ENCODE measurements at regions not wholly inside any gene's neighbourhood (a gene's known extent, or its start where the extent isn't known, plus 50 kb on each side); places are given as distances from the start of the nearest gene placed in this dataset.
"Not testable (repeated sequence)": the region's sequence is repeated elsewhere in the genome, so short reads cannot be mapped to it uniquely, and the experiment has no call there.

DNA sequence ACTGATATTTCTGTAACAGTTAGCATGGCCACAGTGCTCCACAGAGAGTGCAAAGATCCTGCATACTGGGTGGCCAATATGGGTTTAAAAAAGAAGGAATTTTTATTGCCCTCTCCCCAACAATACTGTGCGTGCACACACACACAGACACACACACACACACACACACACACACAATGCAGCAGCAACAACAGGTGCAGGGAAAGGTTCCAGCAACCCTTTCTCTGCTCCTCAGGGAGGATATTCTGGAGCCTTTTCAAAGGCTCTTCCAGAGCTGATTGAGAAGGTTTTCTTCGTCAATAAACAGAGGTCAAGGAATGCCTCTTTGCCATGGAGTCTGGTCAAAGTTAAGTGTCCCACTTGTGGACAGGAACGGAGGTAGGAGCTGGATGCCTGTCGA lies 84.8 kb upstream of the ZFP42 start:
- ATAC-seq (no peak), FAIRE-seq (no peak), DNase-seq (ENCODE audit: low spot score) (no peak)
- Histone ChIP-seq H2AFZ (ENCODE audit: low read length) (no peak overlapping the region), H3K4me1 (ENCODE audit: insufficient read depth, low read length) (no peaks in the 10 kb centered on the region), H3K36me3 (replicated peaks in 1 of 2; ENCODE audit: control insufficient read depth in 1 of 2, insufficient read depth in 2 of 2, low read length in 2 of 2) (no peaks in the 10 kb centered on the region), H3K27ac (ENCODE audit: extremely low read length, insufficient read depth, low read length) (no peak overlapping the region), H3K79me2 (ENCODE audit: insufficient read depth, low read length) (no peaks in the 10 kb centered on the region), H3K4me2 (ENCODE audit: low read depth, low read length) (no peak overlapping the region), H3K27me3 (ENCODE audit: control insufficient read depth in 1 of 2, insufficient read depth in 2 of 2, low read length in 2 of 2) (no peaks in the 10 kb centered on the region; a peak in 1 of 5 replicates), H3K9ac (ENCODE audit: insufficient read depth, low read depth, low read length) (no peak overlapping the region), H4K20me1 (ENCODE audit: insufficient read depth, low read length) (no peaks in the 10 kb centered on the region), H3K9me3 (ENCODE audit: low read length) (no peaks in the 10 kb centered on the region), H3K4me3 (replicated peaks in 1 of 3; ENCODE audit: insufficient read depth in 1 of 3, low read depth in 2 of 3, low read length in 3 of 3) (no peak overlapping the region)
- POLR2A ChIA-PET, result no interaction called here
- in situ Hi-C loops (cut with HindIII; ENCODE audit: extremely low pct_ligation_motif_present, low pct_unique_long_range_greater_than_20kb) (no loop called here), intact Hi-C loops (cut with micrococcal nuclease; ENCODE audit: unreplicated experiment) (no loop called here)
- WGBS (ENCODE audit: low lambda C conversion rate), result 12% methylated on average over 4 of the region's 4 CpGs
- CTCF ChIA-PET (ENCODE audit: low intra/inter-chr PET ratio, low total read pairs), result no interaction called here
- TF ChIP-seq ZNF549 (CRISPR knock-in tag; IDR thresholded peaks at IDR 0.05) (no peak), SNAPC2 (CRISPR knock-in tag; IDR thresholded peaks at IDR 0.05) (no peak), FOXP1 (IDR thresholded peaks at IDR 0.05) (no peak), FOXP1 (CRISPR knock-in tag; IDR thresholded peaks at IDR 0.05) (no peak), SRSF4 (IDR thresholded peaks at IDR 0.05; ENCODE audit: low read depth, low read length, poor library complexity, severe bottlenecking) (no peak), NRL (CRISPR knock-in tag; IDR thresholded peaks at IDR 0.05; ENCODE audit: borderline replicate concordance) (no peak), CBX2 (IDR thresholded peaks at IDR 0.05; ENCODE audit: low read depth, low read length) (no peak), CBX2 (CRISPR knock-in tag; IDR thresholded peaks at IDR 0.05; ENCODE audit: low read depth) (no peak)
- no TSS peak for BruUV-seq (replicated peaks)

DNA sequence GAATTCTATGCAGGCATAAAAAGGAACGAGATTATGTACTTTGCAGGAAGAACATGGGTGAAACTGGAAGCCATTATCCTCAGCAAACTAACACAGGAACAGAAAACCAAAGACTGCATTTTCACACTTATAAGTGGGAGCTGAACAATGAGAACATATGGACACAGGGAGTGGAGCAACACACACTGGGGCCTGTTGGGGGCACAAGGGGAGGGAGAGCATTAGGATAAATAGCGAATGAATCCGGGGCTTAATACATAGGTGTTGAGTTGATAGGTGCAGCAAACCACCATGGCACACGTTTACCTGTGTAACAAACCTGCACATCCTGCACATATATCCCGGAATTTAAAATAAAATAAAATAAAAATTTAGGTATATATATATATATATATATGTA lies 80.2 kb upstream of the ZFP42 start:
- H3K4me1 ChIP-seq (ENCODE audit: insufficient read depth, low read length); H3K27ac ChIP-seq (ENCODE audit: extremely low read length, insufficient read depth, low read length); POLR2A ChIA-PET; H3K9me3 ChIP-seq (ENCODE audit: low read length); DNase-seq (ENCODE audit: low spot score); H3K4me3 ChIP-seq (replicated peaks in 1 of 3; ENCODE audit: insufficient read depth in 1 of 3, low read depth in 2 of 3, low read length in 3 of 3); BruUV-seq (replicated peaks); H3K9ac ChIP-seq (ENCODE audit: insufficient read depth, low read depth, low read length); H2AFZ ChIP-seq (ENCODE audit: low read length); ATAC-seq; H3K27me3 ChIP-seq (ENCODE audit: control insufficient read depth in 1 of 2, insufficient read depth in 2 of 2, low read length in 2 of 2); CTCF ChIA-PET (ENCODE audit: low intra/inter-chr PET ratio, low total read pairs); intact Hi-C loops (cut with micrococcal nuclease; ENCODE audit: unreplicated experiment); H3K36me3 ChIP-seq (replicated peaks in 1 of 2; ENCODE audit: control insufficient read depth in 1 of 2, insufficient read depth in 2 of 2, low read length in 2 of 2); H4K20me1 ChIP-seq (ENCODE audit: insufficient read depth, low read length); in situ Hi-C loops (cut with HindIII; ENCODE audit: extremely low pct_ligation_motif_present, low pct_unique_long_range_greater_than_20kb); H3K79me2 ChIP-seq (ENCODE audit: insufficient read depth, low read length); FAIRE-seq; H3K4me2 ChIP-seq (ENCODE audit: low read depth, low read length): not testable (repeated sequence)
- 16% methylated on average over 5 of the region's 5 CpGs for WGBS (ENCODE audit: low lambda C conversion rate)
